Aorta (tissue), 5 donors: ENCODE measurements at regions not wholly inside any gene's neighbourhood (a gene's known extent, or its start where the extent isn't known, plus 50 kb on each side); places are given as distances from the start of the nearest gene placed in this dataset.

ENCODE experiments used
- ATAC-seq: fragments of 200-7000 bp; cut with Tn5 transposase; one replicate; pipeline ENCODE4 v1.9.1; 2022; ENCODE audit warnings: moderate library complexity; ENCODE audit not compliant: low FRiP score
- DNase-seq, 2 donors: peaks; one replicate each; pipeline ENCODE4 v3.0.0-alpha.2; 2020
- H3K27ac ChIP-seq, 2 donors: one replicate each; pipeline ENCODE4 v1.5.1; 2013; ENCODE audit warnings: low read length in 2 of 2, mild to moderate bottlenecking in 2 of 2, moderate library complexity in 2 of 2, control low read depth in 1 of 2, inconsistent platforms in 1 of 2, low read depth in 1 of 2
- H3K27me3 ChIP-seq, 2 donors: one replicate each; pipeline ENCODE4 v1.6.1; 2013; ENCODE audit warnings: control low read depth in 1 of 2, low read length in 1 of 2, mild to moderate bottlenecking in 1 of 2, moderate library complexity in 1 of 2; ENCODE audit not compliant: insufficient read depth in 2 of 2, control insufficient read depth in 1 of 2
- H3K36me3 ChIP-seq, 2 donors: one replicate each; pipeline ENCODE4 v1.6.1; 2013; ENCODE audit warnings: control low read depth in 1 of 2, low read length in 1 of 2, mild to moderate bottlenecking in 1 of 2; ENCODE audit not compliant: insufficient read depth in 2 of 2, control insufficient read depth in 1 of 2
- H3K4me1 ChIP-seq, 2 donors: one replicate each; pipeline ENCODE4 v1.6.1; 2013; ENCODE audit warnings: low read length in 2 of 2, control low read depth in 1 of 2, mild to moderate bottlenecking in 1 of 2, moderate library complexity in 1 of 2; ENCODE audit not compliant: insufficient read depth in 2 of 2, control insufficient read depth in 1 of 2
- H3K4me3 ChIP-seq, 2 donors: one replicate each; pipeline ENCODE4 v1.5.1; 2013; ENCODE audit warnings: low read length in 2 of 2, control low read depth in 1 of 2, mild to moderate bottlenecking in 1 of 2
- H3K9me3 ChIP-seq: one replicate; pipeline ENCODE4 v1.6.1; 2013; ENCODE audit warnings: mild to moderate bottlenecking, low read length; ENCODE audit not compliant: control insufficient read depth
- WGBS, 2 donors: extraction: QIAGEN DNeasy Blood & Tissue Kit; methylation state at CpG; one replicate each; pipeline ENCODE4 v1.1.7; 2013; 5-methylcytosine and 5-hydroxymethylcytosine counted together
- intact Hi-C, 2 donors: fragments of 100-400 bp; cut with DNase I; formaldehyde crosslinking; loops; one replicate each; pipeline versions ENCODE4 v1.14.2 to v1.15.0; 2022
- donor health status: healthy with polysubstance abuse.
- donor health status: Bipolar disorder and iron deficiency.
- donor health status: DM: no; HTN: no; CAD: no.
- donor health status: DM: no; HTN: no; CAD: no.
- donor health status: DM: yes; HTN: yes; CAD: no.

- intact Hi-C loops, result no loop called here
- H3K27me3 ChIP-seq, result no peaks in the 10 kb centered on the region
- H3K4me3 ChIP-seq, result no peak overlapping the region
- H3K4me1 ChIP-seq, result no peaks in the 10 kb centered on the region
- 88 to 89% methylated on average over 5 of the region's 5 CpGs for WGBS, 2 donors
- DNase-seq (no peak), ATAC-seq (no peak)
- H3K9me3 ChIP-seq, result no peaks in the 10 kb centered on the region
- H3K27ac ChIP-seq, result no peak overlapping the region
- H3K36me3 ChIP-seq, result no peaks in the 10 kb centered on the region
Observed at GRCh38 chr2:65530547-65531320, 98.3 kb upstream of the SPRED2 start.

- H3K36me3 ChIP-seq, result no peaks in the 10 kb centered on the region
- no peak for ATAC-seq
Observed at GRCh38 chr2:65529419-65529818, 97.0 kb upstream of the SPRED2 start.

GRCh38 chr2:65528241-65528574 lies 95.8 kb upstream of the SPRED2 start:
- Histone ChIP-seq H3K9me3 (no peaks in the 10 kb centered on the region), H3K27me3 (no peaks in the 10 kb centered on the region), H3K4me3 (no peak overlapping the region), H3K27ac (no peak overlapping the region), H3K4me1 (no peaks in the 10 kb centered on the region), H3K36me3 (no peaks in the 10 kb centered on the region)
- intact Hi-C loops, result no loop called here
- no peak for ATAC-seq
- DNase-seq, result no peak
- 91 to 96% methylated on average over 1 of the region's 1 CpG for WGBS, 2 donors

More at GRCh38 chr2:65529419-65529818, 97.0 kb upstream of the SPRED2 start:
- DNase-seq, result no peak
- 97 to 98% methylated on average over 5 of the region's 5 CpGs for WGBS, 2 donors
- Histone ChIP-seq H3K9me3 (no peaks in the 10 kb centered on the region), H3K27me3 (no peaks in the 10 kb centered on the region), H3K27ac (no peak overlapping the region), H3K4me1 (no peaks in the 10 kb centered on the region), H3K4me3 (no peak overlapping the region)
- intact Hi-C loops, result no loop called here

- intact Hi-C loops, result no loop called here
- ATAC-seq (no peak), DNase-seq (no peak)
- Histone ChIP-seq H3K27ac (no peak overlapping the region), H3K4me3 (no peak overlapping the region), H3K9me3 (no peaks in the 10 kb centered on the region), H3K4me1 (no peaks in the 10 kb centered on the region), H3K27me3 (no peaks in the 10 kb centered on the region), H3K36me3 (no peaks in the 10 kb centered on the region)
- 81 to 83% methylated on average over 4 of the region's 4 CpGs for WGBS, 2 donors
Observed at GRCh38 chr2:65527451-65528240, 95.2 kb upstream of the SPRED2 start.

GRCh38 chr2:65525616-65526231 lies 93.3 kb upstream of the SPRED2 start:
- 13 to 22% methylated on average over 4 of the region's 4 CpGs for WGBS, 2 donors

GRCh38 chr2:65522922-65523321 lies 90.5 kb upstream of the SPRED2 start:
- Histone ChIP-seq H3K27me3 (no peaks in the 10 kb centered on the region), H3K4me3 (no peak overlapping the region), H3K9me3 (no peaks in the 10 kb centered on the region), H3K4me1 (no peaks in the 10 kb centered on the region), H3K27ac (no peak overlapping the region), H3K36me3 (no peaks in the 10 kb centered on the region)
- ATAC-seq (no peak), DNase-seq (no peak)
- WGBS, 2 donors, result 96% methylated on average over 4 of the region's 4 CpGs
- intact Hi-C loops, result no loop called here

More at GRCh38 chr2:65525616-65526231, 93.3 kb upstream of the SPRED2 start:
- no peaks in the 10 kb centered on the region for H3K4me1 ChIP-seq
- H3K4me3 ChIP-seq, result no peak overlapping the region
- H3K36me3 ChIP-seq, result no peaks in the 10 kb centered on the region
- no peaks in the 10 kb centered on the region for H3K27me3 ChIP-seq
- ATAC-seq (no peak), DNase-seq (no peak)
- intact Hi-C loops, result no loop called here
- H3K9me3 ChIP-seq, result no peaks in the 10 kb centered on the region
- no peak overlapping the region for H3K27ac ChIP-seq

- H3K4me3 ChIP-seq, result no peak overlapping the region
- no peak overlapping the region for H3K27ac ChIP-seq
- intact Hi-C loops, result no loop called here
- DNase-seq, result no peak
- H3K4me1 ChIP-seq, result no peaks in the 10 kb centered on the region
- 85 to 88% methylated on average over 1 of the region's 1 CpG for WGBS, 2 donors
- H3K27me3 ChIP-seq, result no peaks in the 10 kb centered on the region
- no peaks in the 10 kb centered on the region for H3K9me3 ChIP-seq
- H3K36me3 ChIP-seq, result no peaks in the 10 kb centered on the region
- no peak for ATAC-seq
Observed at GRCh38 chr2:65518751-65519150, 86.4 kb upstream of the SPRED2 start.

- H3K9me3 ChIP-seq, result no peaks in the 10 kb centered on the region
Observed at GRCh38 chr2:65514555-65515195, 82.3 kb upstream of the SPRED2 start.

More at GRCh38 chr2:65514555-65515195, 82.3 kb upstream of the SPRED2 start:
- Histone ChIP-seq H3K4me3 (no peak overlapping the region), H3K4me1 (no peaks in the 10 kb centered on the region), H3K27ac (no peak overlapping the region), H3K27me3 (no peaks in the 10 kb centered on the region), H3K36me3 (no peaks in the 10 kb centered on the region)
- ATAC-seq (no peak), DNase-seq (no peak)
- WGBS, 2 donors, result 34 to 40% methylated on average over 4 of the region's 4 CpGs
- intact Hi-C loops, result no loop called here
